ENCODE measurements at regions not wholly inside any gene's neighbourhood (a gene's known extent, or its start where the extent isn't known, plus 50 kb on each side); places are given as distances from the start of the nearest gene placed in this dataset.
"Not testable (repeated sequence)": the region's sequence is repeated elsewhere in the genome, so short reads cannot be mapped to it uniquely, and the experiment has no call there.

DNA sequence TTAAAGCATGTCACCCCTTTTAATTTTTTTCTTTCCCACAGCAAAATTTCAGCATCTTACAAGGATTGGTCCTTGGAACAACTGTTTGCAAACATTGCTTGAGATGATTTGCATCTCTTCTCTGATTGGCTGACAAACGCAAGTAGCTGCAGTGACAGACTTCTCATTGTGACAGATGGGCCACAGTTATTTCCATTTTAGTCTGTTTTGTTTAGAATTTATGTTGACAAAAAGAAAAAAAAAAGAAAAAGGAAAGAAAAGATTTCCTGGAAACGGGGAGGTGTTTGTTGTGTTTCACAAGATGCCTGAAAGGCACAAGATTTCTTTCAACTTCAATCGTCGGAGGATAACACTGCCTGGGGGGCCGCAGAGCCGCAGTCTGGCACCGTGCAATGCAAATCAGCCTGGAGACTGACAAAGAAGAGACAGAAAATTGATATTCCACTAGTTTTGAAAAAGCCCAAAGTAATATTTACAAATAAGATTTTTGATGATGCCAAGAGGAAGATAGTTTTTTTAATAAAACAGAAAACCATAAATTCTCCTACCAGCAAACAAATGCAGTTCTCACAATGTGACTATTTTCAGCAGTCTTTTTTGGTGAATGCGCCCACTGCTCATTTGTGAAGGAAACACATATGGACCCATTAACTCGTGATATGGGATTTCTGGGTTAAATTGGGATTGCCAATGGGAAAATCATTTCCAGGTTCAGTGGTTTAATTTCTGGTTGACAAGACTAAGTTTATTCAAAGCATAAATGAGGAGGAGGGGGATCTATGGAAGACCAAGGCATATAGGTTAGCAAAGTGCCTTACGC is 296.2 kb upstream of the SMIM21 start:
- TF ChIP-seq, protein P1, sequence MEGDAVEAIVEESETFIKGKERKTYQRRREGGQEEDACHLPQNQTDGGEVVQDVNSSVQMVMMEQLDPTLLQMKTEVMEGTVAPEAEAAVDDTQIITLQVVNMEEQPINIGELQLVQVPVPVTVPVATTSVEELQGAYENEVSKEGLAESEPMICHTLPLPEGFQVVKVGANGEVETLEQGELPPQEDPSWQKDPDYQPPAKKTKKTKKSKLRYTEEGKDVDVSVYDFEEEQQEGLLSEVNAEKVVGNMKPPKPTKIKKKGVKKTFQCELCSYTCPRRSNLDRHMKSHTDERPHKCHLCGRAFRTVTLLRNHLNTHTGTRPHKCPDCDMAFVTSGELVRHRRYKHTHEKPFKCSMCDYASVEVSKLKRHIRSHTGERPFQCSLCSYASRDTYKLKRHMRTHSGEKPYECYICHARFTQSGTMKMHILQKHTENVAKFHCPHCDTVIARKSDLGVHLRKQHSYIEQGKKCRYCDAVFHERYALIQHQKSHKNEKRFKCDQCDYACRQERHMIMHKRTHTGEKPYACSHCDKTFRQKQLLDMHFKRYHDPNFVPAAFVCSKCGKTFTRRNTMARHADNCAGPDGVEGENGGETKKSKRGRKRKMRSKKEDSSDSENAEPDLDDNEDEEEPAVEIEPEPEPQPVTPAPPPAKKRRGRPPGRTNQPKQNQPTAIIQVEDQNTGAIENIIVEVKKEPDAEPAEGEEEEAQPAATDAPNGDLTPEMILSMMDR (IDR thresholded peaks at IDR 0.05; ENCODE audit: low read depth, low read length) = no peak
- H3K4me3 ChIP-seq (ENCODE audit: low read depth, low read length) = no peak overlapping the region

DNA sequence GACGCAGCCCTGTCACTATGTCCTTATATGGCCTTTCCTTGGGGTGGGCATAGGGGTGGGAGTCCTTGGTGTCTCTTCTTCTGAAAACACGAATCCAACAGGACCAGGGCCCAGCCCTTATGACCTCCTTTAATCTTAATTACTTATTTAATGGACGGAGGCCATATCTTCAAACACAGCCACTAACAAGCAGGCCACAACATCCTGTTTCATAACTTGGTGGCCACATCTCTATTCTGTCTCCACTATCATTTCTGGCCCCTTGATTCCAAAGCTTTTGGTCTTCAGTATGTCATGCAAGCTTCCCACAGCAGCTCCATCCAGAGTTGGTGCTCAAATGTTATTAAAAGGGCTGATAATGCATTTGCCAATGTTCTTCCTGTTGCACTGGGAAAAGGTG is 287.3 kb upstream of the SMIM21 start:
- TF ChIP-seq, protein P1 (IDR thresholded peaks at IDR 0.05; ENCODE audit: low read depth, low read length) = no peak

DNA sequence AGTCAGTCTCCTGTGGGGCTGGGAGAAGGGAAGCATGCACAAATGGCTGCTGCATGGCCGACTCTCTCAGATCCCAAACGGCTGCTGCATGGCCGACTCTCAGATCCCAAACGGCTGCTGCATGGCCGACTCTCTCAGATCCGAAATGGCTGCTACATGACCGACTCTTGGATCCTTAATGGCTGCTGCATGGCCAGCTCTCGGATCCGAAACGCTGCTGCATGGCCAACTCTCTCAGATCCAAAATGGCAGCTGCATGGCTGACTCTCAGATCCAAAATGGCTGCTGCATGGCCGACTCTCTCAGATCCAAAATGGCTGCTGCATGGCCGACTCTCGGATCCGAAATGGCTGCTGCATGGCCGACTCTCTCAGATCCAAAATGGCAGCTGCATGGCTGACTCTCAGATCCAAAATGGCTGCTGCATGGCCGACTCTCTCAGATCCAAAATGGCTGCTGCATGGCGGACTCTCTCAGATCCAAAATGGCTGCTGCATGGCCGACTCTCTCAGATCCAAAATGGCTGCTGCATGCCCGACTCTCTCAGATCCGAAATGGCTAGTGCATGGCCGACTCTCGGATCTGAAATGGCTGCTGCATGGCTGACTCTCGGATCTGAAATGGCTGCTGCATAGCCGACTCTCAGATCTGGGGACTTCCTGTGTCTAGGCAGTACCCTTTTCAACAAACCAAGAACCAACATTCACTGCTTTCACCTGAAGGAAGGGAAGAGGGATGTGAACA is 284.8 kb upstream of the SMIM21 start:
- not testable (repeated sequence) for H3K4me3 ChIP-seq (ENCODE audit: low read depth, low read length)

More for the DNA sequence above, 287.3 kb upstream of the SMIM21 start:
- no peak overlapping the region for H3K4me3 ChIP-seq (ENCODE audit: low read depth, low read length)

DNA sequence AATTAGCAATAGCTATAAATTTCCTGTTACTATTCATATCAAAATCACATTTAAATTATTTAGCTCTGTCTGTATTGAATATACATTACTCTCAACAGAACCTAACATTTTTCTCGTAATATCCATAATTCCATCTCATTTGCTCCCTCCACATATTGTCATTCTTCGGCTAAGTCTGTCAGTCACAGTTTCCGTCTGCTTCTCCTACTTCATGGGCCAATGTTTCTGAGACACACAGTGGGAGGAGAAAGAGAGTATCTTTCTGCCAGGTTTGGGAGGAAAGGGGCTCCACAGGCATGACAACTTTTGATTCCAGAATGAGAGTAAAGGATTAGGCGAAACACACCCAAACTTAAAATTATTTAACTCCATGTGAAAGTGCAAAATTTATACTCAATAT is 273.1 kb upstream of the SMIM21 start:
- no peak overlapping the region for H3K4me3 ChIP-seq (ENCODE audit: low read depth, low read length)
- TF ChIP-seq, protein P1 (IDR thresholded peaks at IDR 0.05; ENCODE audit: low read depth, low read length) = no peak

- TF ChIP-seq, protein P1 (IDR thresholded peaks at IDR 0.05; ENCODE audit: low read depth, low read length) = no peak
- H3K4me3 ChIP-seq (ENCODE audit: low read depth, low read length) = no peak overlapping the region
Measured at GRCh38 chr18:75698861-75699260, 271.4 kb upstream of the SMIM21 start.

DNA sequence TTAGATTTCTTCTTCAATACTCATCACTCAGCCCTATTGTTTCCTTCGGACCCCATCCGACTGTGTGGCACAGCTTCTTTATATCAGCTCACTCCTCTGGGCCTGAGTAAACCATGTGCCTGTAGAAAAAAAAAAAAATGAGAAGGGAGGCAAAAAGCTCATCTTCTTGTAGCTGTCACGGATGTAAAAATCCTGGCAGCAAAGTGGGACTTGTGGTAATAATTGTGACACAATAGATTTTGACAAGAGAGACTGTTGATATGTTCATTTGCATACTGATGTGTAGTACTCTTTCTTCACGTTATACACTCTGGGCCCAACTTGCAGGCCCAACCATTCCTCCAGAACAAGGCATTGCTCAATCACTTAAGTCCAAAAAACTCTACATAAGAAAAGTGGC is 270.0 kb upstream of the SMIM21 start:
- no peak overlapping the region for H3K4me3 ChIP-seq (ENCODE audit: low read depth, low read length)
- TF ChIP-seq, protein P1 (IDR thresholded peaks at IDR 0.05; ENCODE audit: low read depth, low read length) = no peak

- no peak overlapping the region for H3K4me3 ChIP-seq (ENCODE audit: low read depth, low read length)
- TF ChIP-seq, protein P1 (IDR thresholded peaks at IDR 0.05; ENCODE audit: low read depth, low read length) = no peak
Measured at GRCh38 chr18:75696391-75696790, 268.9 kb upstream of the SMIM21 start.
